Endothelial cell of umbilical vein (primary cell): ENCODE measurements at regions not wholly inside any gene's neighbourhood (a gene's known extent, or its start where the extent isn't known, plus 50 kb on each side); places are given as distances from the start of the nearest gene placed in this dataset.

Experiments used
- BruUV-seq: library from RNA; stranded (reverse); fragments of 400-500 nt; replicated peaks from 2 replicates; lab custom pipeline; 2021; lab: Mats Ljungman, UMichigan
- CTCF ChIA-PET: fragments of 300-600, 350-600 bp; sonication (Branson Sonifier 250); formaldehyde crosslinking; loops from one replicate; lab custom pipeline; 2021; ENCODE audit warnings: antibody characterized with exemption, inconsistent platforms; lab: Charles Lee
- POLR2A ChIA-PET: fragments of 300-600, 350-600 bp; sonication (Branson Sonifier 250); formaldehyde crosslinking; loops from one replicate; lab custom pipeline; 2021; ENCODE audit warnings: antibody characterized with exemption, inconsistent platforms; lab: Charles Lee
- DNase-seq: peaks from one replicate; pipeline ENCODE4 v3.0.0-alpha.2; 2011; ENCODE audit warnings: low read depth, low spot score
- FAIRE-seq: peaks from 2 replicates; lab custom pipeline; 2011; peaks lifted over from hg19 to GRCh38; lab: Jason Lieb, UNC
- H2AFZ ChIP-seq: 2 replicates; pipeline ENCODE4 v1.6.0; 2012; ENCODE audit warnings: low read depth, low read length, control low read depth, inconsistent platforms
- H3K27ac ChIP-seq: 2 replicates; pipeline ENCODE4 v1.5.1; 2011; ENCODE audit warnings: low read depth, mild to moderate bottlenecking, control low read depth, low read length, moderate library complexity; ENCODE audit not compliant: insufficient read depth
- H3K27me3 ChIP-seq, 2 experiments: 2 replicates each; pipeline versions ENCODE4 v1.6.0 to v1.6.1; 2011; ENCODE audit warnings: low read length in 2 of 2, mixed read lengths in 1 of 2; ENCODE audit not compliant: control insufficient read depth in 2 of 2, insufficient read depth in 2 of 2
- H3K36me3 ChIP-seq, 2 experiments: 2 replicates in 1 of 2; 3 replicates in 1 of 2; pipeline ENCODE4 v1.5.1; 2011; ENCODE audit warnings: low read length in 2 of 2, mild to moderate bottlenecking in 1 of 2, moderate library complexity in 1 of 2; ENCODE audit not compliant: control insufficient read depth in 2 of 2, insufficient read depth in 2 of 2; ENCODE audit errors: extremely low read depth in 1 of 2
- H3K4me1 ChIP-seq: 3 replicates; pipeline ENCODE4 v1.5.1; 2011; ENCODE audit warnings: mild to moderate bottlenecking, low read length; ENCODE audit not compliant: control insufficient read depth, insufficient read depth; ENCODE audit errors: extremely low read depth
- H3K4me2 ChIP-seq: 2 replicates; pipeline ENCODE4 v1.6.1; 2011; ENCODE audit warnings: low read length, control low read depth, mixed read lengths; ENCODE audit not compliant: insufficient read depth
- H3K4me3 ChIP-seq, 3 experiments: fragments of 200-600 bp in 1 of 3; sonication (generic), shearing (Covaris generic) in 1 of 3; replicated peaks in 1 of 3; 2 replicates each; pipeline ENCODE4 v1.5.1; 2011 to 2016; ENCODE audit warnings: control low read depth in 3 of 3, low read length in 3 of 3, mild to moderate bottlenecking in 2 of 3, inconsistent platforms in 1 of 3, low read depth in 1 of 3, moderate library complexity in 1 of 3; ENCODE audit not compliant: insufficient read depth in 1 of 3
- H3K79me2 ChIP-seq: 2 replicates; pipeline ENCODE4 v1.6.0; 2012; ENCODE audit warnings: low read length, inconsistent platforms; ENCODE audit not compliant: control insufficient read depth, insufficient read depth
- H3K9ac ChIP-seq: replicated peaks from 2 replicates; pipeline ENCODE3; 2011; ENCODE audit warnings: low read length, control low read depth; ENCODE audit not compliant: insufficient read depth; ENCODE audit errors: extremely low read depth
- H3K9me1 ChIP-seq: replicated peaks from 3 replicates; pipeline ENCODE4 v1.6.0; 2011; ENCODE audit warnings: mild to moderate bottlenecking, low read length; ENCODE audit not compliant: control insufficient read depth, insufficient read depth; ENCODE audit errors: extremely low read depth
- H3K9me3 ChIP-seq: replicated peaks from 2 replicates; pipeline ENCODE4 v1.5.1; 2012; ENCODE audit warnings: low read length, inconsistent platforms; ENCODE audit not compliant: control insufficient read depth, insufficient read depth
- H4K20me1 ChIP-seq: replicated peaks from 2 replicates; pipeline ENCODE3; 2011; ENCODE audit warnings: mild to moderate bottlenecking, low read length; ENCODE audit not compliant: control insufficient read depth, insufficient read depth; ENCODE audit errors: extremely low read depth
- EZH2 ChIP-seq: IDR thresholded peaks from 2 replicates; pipeline ENCODE4 v1.6.1; 2012; ENCODE audit warnings: borderline replicate concordance, low read depth, mild to moderate bottlenecking, moderate library complexity, low read length, inconsistent platforms; ENCODE audit not compliant: severe bottlenecking
- FOS ChIP-seq: IDR thresholded peaks from 2 replicates; pipeline ENCODE4 v1.6.1; 2011; ENCODE audit warnings: mild to moderate bottlenecking, low read length, moderate library complexity, borderline replicate concordance; ENCODE audit not compliant: insufficient read depth
- GATA2 ChIP-seq: IDR thresholded peaks from 2 replicates; pipeline ENCODE4 v1.7.0; 2011; ENCODE audit warnings: low read depth, mild to moderate bottlenecking, moderate library complexity, mixed read lengths, low read length; ENCODE audit not compliant: insufficient read length, insufficient read depth
- JUN ChIP-seq: IDR thresholded peaks from 2 replicates; pipeline ENCODE4 v1.6.1; 2011; ENCODE audit warnings: borderline replicate concordance, low read depth; ENCODE audit not compliant: insufficient read length, insufficient read depth
- MAX ChIP-seq: IDR thresholded peaks from 2 replicates; pipeline ENCODE4 v1.6.1; 2011; ENCODE audit not compliant: insufficient read depth, insufficient read length
- MYC ChIP-seq: IDR thresholded peaks from one replicate; pipeline ENCODE4 v1.6.1; 2011; ENCODE audit warnings: mild to moderate bottlenecking, low read depth, low read length
- POLR2A ChIP-seq: IDR thresholded peaks from 2 replicates; pipeline ENCODE4 v1.6.1; 2012; ENCODE audit warnings: low read depth, mild to moderate bottlenecking, control low read depth, low read length
- POLR2AphosphoS5 ChIP-seq: IDR thresholded peaks from 2 replicates; pipeline ENCODE4 v1.6.1; 2012; ENCODE audit warnings: low read depth, mild to moderate bottlenecking, control low read depth, low read length, moderate library complexity; ENCODE audit not compliant: insufficient read depth
- dilution Hi-C: fragments of 300-500 bp; cut with MboI; formaldehyde crosslinking; loops from one replicate; pipeline ENCODE4 v1.15.0; 2019; ENCODE audit warnings: low sequenced_read_pairs; ENCODE audit not compliant: extremely low pct_ligation_motif_present
- intact Hi-C: fragments of 100-400 bp; cut with micrococcal nuclease; formaldehyde crosslinking; loops from one replicate; pipeline ENCODE4 v1.10.0; 2022
- TF ChIP-seq, protein P1 (sequence below), 2 donors: IDR thresholded peaks; 1 replicate in 1 of 2; 2 replicates in 1 of 2; pipeline ENCODE4 v1.5.1; 2011; ENCODE audit warnings: low read length in 2 of 2, mild to moderate bottlenecking in 2 of 2, moderate library complexity in 2 of 2, control low read depth in 1 of 2, inconsistent platforms in 1 of 2, low read depth in 1 of 2; ENCODE audit not compliant: insufficient read depth in 1 of 2; ENCODE audit errors: extremely low read depth in 1 of 2

GRCh38 chr12:33663000-33663654 is 223.5 kb upstream of the SYT10 start:
- intact Hi-C loops (no loop called here), dilution Hi-C loops (no loop called here)
- peaks cover 2% of the 10 kb centered on the region for H3K9me3 ChIP-seq
- no peak for FAIRE-seq
- no peaks in the 10 kb centered on the region for H3K36me3 ChIP-seq
- ChIA-PET CTCF (no interaction called here), POLR2A (no interaction called here)
- TF ChIP-seq JUN (no peak), MAX (no peak), FOS (no peak), POLR2AphosphoS5 (no peak), GATA2 (no peak), MYC (no peak), POLR2A (no peak), EZH2 (no peak)
- TF ChIP-seq, protein P1, sequence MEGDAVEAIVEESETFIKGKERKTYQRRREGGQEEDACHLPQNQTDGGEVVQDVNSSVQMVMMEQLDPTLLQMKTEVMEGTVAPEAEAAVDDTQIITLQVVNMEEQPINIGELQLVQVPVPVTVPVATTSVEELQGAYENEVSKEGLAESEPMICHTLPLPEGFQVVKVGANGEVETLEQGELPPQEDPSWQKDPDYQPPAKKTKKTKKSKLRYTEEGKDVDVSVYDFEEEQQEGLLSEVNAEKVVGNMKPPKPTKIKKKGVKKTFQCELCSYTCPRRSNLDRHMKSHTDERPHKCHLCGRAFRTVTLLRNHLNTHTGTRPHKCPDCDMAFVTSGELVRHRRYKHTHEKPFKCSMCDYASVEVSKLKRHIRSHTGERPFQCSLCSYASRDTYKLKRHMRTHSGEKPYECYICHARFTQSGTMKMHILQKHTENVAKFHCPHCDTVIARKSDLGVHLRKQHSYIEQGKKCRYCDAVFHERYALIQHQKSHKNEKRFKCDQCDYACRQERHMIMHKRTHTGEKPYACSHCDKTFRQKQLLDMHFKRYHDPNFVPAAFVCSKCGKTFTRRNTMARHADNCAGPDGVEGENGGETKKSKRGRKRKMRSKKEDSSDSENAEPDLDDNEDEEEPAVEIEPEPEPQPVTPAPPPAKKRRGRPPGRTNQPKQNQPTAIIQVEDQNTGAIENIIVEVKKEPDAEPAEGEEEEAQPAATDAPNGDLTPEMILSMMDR (IDR thresholded peaks at IDR 0.05; ENCODE audit: extremely low read depth in 1 of 2, insufficient read depth in 1 of 2, low read depth in 1 of 2, low read length in 2 of 2), result no peak
- no peaks in the 10 kb centered on the region for H3K27me3 ChIP-seq
- H2AFZ ChIP-seq, result no peak overlapping the region
- no peak for DNase-seq
- no peak overlapping the region for H3K27ac ChIP-seq
- BruUV-seq, result no TSS peak
- no peaks in the 10 kb centered on the region for H3K9me1 ChIP-seq
- H4K20me1 ChIP-seq, result no peaks in the 10 kb centered on the region
- H3K9ac ChIP-seq, result no peak overlapping the region
- H3K4me3 ChIP-seq, result no peak overlapping the region
- H3K4me1 ChIP-seq, result no peaks in the 10 kb centered on the region
- H3K79me2 ChIP-seq, result no peaks in the 10 kb centered on the region
- no peak overlapping the region for H3K4me2 ChIP-seq
